CD1c-positive myeloid dendritic cell (primary cell): ENCODE measurements at regions not wholly inside any gene's neighbourhood (a gene's known extent, or its start where the extent isn't known, plus 50 kb on each side); places are given as distances from the start of the nearest gene placed in this dataset.
A peak's percentile ranks its signal among the peaks of the same experiment; 100 is the strongest.

Experiments
- DNase-seq: peaks from one replicate; pipeline ENCODE4 v3.0.0-alpha.2; 2016; ENCODE audit errors: extremely low spot score

- DNase-seq = no peak
Observed at GRCh38 chr5:56622141-56622540, 193.2 kb upstream of the MAP3K1 start.

- DNase-seq = no peak
Observed at GRCh38 chr5:56620903-56621677, 194.3 kb upstream of the MAP3K1 start.

- DNase-seq = no peak
Observed at GRCh38 chr5:56617998-56618397, 197.4 kb upstream of the MAP3K1 start.

- no peak for DNase-seq
Observed at GRCh38 chr5:56616454-56617160, 198.7 kb upstream of the MAP3K1 start.

GRCh38 chr5:56615361-56616153 lies 199.8 kb upstream of the MAP3K1 start:
- no peak for DNase-seq

GRCh38 chr5:56612759-56613158 lies 202.6 kb upstream of the MAP3K1 start:
- no peak for DNase-seq

GRCh38 chr5:56612353-56612752 lies 203.0 kb upstream of the MAP3K1 start:
- no peak for DNase-seq

GRCh38 chr5:56610093-56610698 lies 205.2 kb upstream of the MAP3K1 start:
- DNase-seq = no peak

- DNase-seq = peak; percentile 48
Observed at GRCh38 chr5:56608217-56608925, 207.0 kb upstream of the MAP3K1 start.

- no peak for DNase-seq
Observed at GRCh38 chr5:56607551-56607950, 207.8 kb upstream of the MAP3K1 start.

- DNase-seq = no peak
Observed at GRCh38 chr5:56607074-56607473, 208.3 kb upstream of the MAP3K1 start.

- no peak for DNase-seq
Observed at GRCh38 chr5:56606192-56606591, 209.2 kb upstream of the MAP3K1 start.

GRCh38 chr5:56605231-56605630 lies 210.1 kb upstream of the MAP3K1 start:
- DNase-seq = no peak

GRCh38 chr5:56601641-56602071 lies 213.7 kb upstream of the MAP3K1 start:
- DNase-seq = no peak

- DNase-seq = no peak
Observed at GRCh38 chr5:56598941-56599340, 216.4 kb upstream of the MAP3K1 start.

- no peak for DNase-seq
Observed at GRCh38 chr5:56596155-56596554, 219.2 kb upstream of the MAP3K1 start.

- no peak for DNase-seq
Observed at GRCh38 chr5:56595566-56595965, 219.8 kb upstream of the MAP3K1 start.

GRCh38 chr5:56594792-56595191 lies 220.6 kb upstream of the MAP3K1 start:
- DNase-seq = no peak

- DNase-seq = no peak
Observed at GRCh38 chr5:56591081-56591480, 224.3 kb upstream of the MAP3K1 start.

- no peak for DNase-seq
Observed at GRCh38 chr5:56589481-56589860, 225.9 kb upstream of the MAP3K1 start.
